ENCODE measurements at regions not wholly inside any gene's neighbourhood (a gene's known extent, or its start where the extent isn't known, plus 50 kb on each side); places are given as distances from the start of the nearest gene placed in this dataset.
"Not testable (repeated sequence)": the region's sequence is repeated elsewhere in the genome, so short reads cannot be mapped to it uniquely, and the experiment has no call there.

DNA sequence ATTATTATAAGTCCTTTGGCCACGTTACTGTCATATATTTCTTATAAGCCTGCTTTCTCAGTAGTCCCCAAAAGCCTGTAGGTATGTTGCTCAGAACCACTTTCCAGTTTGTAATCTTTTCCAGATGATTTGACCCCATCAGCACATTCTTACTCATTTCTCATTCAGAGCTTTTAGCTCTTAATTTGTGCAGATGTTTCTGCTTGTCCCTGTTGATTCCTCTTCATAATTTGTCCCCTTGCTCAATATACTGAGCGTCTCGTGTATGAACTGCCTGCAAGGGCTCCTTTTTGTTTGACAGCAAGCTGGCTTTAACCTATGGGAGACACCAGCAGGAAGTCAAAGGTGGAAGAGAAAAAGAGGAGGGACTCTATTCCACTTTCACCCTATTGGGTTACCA, 733.8 kb upstream of the GJE1 start:
- TF ChIP-seq, protein P1, sequence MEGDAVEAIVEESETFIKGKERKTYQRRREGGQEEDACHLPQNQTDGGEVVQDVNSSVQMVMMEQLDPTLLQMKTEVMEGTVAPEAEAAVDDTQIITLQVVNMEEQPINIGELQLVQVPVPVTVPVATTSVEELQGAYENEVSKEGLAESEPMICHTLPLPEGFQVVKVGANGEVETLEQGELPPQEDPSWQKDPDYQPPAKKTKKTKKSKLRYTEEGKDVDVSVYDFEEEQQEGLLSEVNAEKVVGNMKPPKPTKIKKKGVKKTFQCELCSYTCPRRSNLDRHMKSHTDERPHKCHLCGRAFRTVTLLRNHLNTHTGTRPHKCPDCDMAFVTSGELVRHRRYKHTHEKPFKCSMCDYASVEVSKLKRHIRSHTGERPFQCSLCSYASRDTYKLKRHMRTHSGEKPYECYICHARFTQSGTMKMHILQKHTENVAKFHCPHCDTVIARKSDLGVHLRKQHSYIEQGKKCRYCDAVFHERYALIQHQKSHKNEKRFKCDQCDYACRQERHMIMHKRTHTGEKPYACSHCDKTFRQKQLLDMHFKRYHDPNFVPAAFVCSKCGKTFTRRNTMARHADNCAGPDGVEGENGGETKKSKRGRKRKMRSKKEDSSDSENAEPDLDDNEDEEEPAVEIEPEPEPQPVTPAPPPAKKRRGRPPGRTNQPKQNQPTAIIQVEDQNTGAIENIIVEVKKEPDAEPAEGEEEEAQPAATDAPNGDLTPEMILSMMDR (IDR thresholded peaks at IDR 0.05; ENCODE audit: insufficient read depth, low read depth, low read length, missing control alignments), result no peak
- DNase-seq (ENCODE audit: low read depth), result no peak
- H3K4me3 ChIP-seq (ENCODE audit: low read depth, low read length), result no peak overlapping the region

DNA sequence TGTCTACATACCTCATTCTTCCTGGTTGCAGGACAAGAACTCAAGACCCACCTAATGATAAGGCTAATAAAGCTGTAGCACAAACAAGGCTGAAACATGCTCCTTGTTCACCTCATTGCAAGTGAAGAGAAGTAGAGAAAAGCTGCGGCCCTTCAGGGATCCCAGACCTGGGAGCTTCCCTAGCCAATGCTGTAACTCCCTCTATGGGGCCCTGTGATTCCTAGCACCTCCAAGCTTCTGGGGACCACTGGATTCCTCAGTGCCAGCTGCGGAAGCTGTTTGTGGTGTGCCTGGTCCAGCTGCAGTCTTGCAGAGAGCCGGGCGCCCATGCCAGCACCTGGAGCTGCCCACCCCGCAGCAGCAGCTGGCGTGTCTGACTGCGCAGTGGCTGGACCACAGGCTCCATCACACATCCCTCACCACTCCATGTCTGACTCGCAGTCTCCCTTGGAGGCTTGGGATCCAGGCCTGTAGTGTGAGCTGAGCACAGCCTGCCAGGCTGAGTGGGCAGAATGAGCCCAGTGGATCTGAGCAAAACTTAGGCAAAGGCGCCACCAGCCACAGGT, 737.2 kb upstream of the GJE1 start:
- DNase-seq (ENCODE audit: low read depth), result no peak
- H3K4me3 ChIP-seq (ENCODE audit: low read depth, low read length), result no peak overlapping the region
- TF ChIP-seq, protein P1 (IDR thresholded peaks at IDR 0.05; ENCODE audit: insufficient read depth, low read depth, low read length, missing control alignments), result no peak

DNA sequence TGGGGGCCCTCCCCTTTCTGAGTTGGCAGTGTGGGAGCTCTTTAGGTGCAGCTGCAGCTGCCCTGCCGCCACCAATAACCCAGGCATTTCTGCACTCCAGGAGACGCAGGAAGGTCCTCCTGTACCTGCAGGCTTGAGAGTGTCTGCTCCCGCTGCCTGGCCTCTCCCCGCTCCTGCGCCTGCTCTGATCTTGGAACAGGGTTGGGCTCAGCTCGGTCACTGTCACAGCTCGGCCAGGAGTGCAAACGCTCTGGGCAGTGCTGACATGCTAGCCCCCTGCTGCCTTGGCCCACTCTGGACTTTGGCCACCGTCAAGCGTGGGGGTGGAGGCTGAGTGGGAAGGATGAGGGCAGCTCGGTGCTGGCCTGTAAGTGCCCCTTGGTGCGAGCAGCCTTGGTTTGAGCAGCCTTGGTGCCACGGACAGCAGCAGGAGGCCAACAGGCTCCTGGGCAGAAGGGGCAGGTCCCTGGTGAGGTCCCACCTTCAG, 738.1 kb upstream of the GJE1 start:
- TF ChIP-seq, protein P1 (IDR thresholded peaks at IDR 0.05; ENCODE audit: insufficient read depth, low read depth, low read length, missing control alignments), result no peak
- no peak for DNase-seq (ENCODE audit: low read depth)

DNA sequence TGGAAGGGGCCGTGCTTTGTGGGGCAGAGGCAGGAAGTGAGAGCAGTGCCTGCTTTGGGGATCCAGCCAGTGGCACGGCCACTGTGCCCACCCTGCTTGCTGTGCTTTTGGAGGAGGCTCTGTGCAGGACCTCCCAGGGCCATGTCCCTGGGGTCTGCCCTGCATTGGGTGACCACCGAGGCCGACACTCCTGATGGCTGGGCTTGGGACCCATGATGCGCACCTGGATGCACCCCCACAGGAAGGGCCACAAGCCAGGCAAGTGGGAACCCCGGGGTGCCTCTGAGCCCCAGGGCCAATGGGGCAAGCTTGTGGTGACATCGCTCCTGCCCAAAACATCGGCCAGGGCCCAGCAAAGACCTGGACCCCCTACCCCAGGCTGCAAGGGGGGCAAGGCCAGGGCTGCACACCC, 738.6 kb upstream of the GJE1 start:
- no peak for DNase-seq (ENCODE audit: low read depth)
- TF ChIP-seq, protein P1 (IDR thresholded peaks at IDR 0.05; ENCODE audit: insufficient read depth, low read depth, low read length, missing control alignments), result no peak

More for the DNA sequence above, 738.1 kb upstream of the GJE1 start:
- H3K4me3 ChIP-seq (ENCODE audit: low read depth, low read length), result no peak overlapping the region

DNA sequence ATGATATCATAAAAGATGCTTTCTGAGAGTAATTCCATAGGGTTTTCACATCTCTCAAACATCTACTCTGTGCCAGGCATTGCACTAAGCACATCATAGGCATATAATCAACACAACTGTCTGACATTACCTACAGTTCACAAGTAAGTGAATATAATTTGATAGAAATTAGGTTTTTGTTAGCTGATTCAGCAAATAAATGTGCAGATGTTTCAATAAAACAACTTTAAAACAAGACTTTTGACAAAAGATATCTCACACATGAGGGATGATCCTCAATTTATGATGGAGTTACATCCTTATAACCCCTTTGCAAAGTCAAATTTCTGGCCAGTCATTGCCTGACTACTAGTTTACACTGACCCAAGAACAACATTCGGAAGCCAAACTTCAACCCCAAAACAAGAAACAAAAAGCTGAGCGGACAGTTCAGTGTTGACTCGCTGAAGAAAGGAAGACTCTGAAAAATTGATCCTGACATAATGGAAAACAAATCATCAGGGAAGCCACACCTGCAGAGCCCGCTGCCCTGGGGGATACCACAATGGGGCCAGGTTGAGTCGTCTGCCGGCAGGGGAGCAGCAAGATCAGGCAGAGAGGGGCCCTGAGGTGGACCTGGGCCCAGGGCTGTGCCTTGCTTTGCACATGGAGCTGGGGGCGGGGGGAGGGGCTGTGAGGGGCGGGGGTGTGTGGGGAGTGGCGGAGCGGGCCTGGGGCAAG, 739.2 kb upstream of the GJE1 start:
- no peak overlapping the region for H3K4me3 ChIP-seq (ENCODE audit: low read depth, low read length)
- no peak for DNase-seq (ENCODE audit: low read depth)
- TF ChIP-seq, protein P1 (IDR thresholded peaks at IDR 0.05; ENCODE audit: insufficient read depth, low read depth, low read length, missing control alignments), result no peak

More for the DNA sequence above, 738.6 kb upstream of the GJE1 start:
- no peak overlapping the region for H3K4me3 ChIP-seq (ENCODE audit: low read depth, low read length)

DNA sequence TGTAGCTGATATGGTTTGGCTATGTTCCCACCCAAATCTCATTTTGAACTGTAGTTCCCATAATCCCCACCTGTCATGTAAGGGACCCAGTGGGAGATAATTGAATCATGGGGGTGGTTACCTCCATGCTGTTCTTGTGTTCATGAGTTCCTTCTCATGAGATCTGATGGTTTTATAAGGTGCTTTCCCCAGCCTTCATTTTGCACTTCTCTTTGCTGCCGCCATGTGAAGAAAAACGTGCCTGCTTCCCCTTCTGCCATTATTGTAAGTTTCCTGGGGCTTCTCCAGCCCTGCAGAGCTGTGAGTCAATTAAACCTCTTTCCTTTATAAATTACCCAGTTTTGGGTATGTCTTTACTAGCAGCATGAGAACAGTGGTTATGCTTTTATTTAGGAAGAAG, 741.6 kb upstream of the GJE1 start:
- not testable (repeated sequence) for DNase-seq (ENCODE audit: low read depth); H3K4me3 ChIP-seq (ENCODE audit: low read depth, low read length)

DNA sequence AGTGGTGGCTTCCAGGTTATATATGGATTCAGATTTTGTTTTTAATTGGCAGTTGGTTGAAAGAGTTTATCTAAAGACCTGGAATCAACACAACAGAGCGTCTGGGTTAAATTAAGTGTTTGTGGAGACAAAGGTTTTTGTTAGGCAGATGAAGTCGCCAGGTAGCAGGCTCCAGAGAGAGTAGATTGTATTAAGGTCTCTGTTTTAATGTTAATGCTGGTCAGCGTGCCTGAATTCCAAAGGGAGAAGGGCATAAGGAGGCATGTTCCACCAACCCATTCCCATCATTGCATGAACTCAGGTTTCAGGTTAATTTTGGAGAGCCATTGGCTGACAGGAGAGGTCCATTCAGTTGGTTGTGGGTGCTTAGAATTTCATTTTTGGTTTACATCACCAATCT, 744.1 kb upstream of the GJE1 start:
- no peak for DNase-seq (ENCODE audit: low read depth)
- TF ChIP-seq, protein P1 (IDR thresholded peaks at IDR 0.05; ENCODE audit: insufficient read depth, low read depth, low read length, missing control alignments), result no peak
- H3K4me3 ChIP-seq (ENCODE audit: low read depth, low read length), result no peak overlapping the region

All from GM12865 (cell line).